MM.1S (cell line): ENCODE measurements at regions not wholly inside any gene's neighbourhood (a gene's known extent, or its start where the extent isn't known, plus 50 kb on each side); places are given as distances from the start of the nearest gene placed in this dataset.

ENCODE experiments used
- CTCF ChIP-seq: fragments of 300-600 bp; sonication (generic); IDR thresholded peaks from 2 replicates; pipeline ENCODE4 v1.5.1; 2016; ENCODE audit warnings: antibody characterized with exemption, low read length, mixed read lengths
- EZH2 ChIP-seq: fragments of 300-600 bp; sonication (generic); optimal IDR thresholded peaks from 2 replicates; pipeline ENCODE3; 2017; ENCODE audit warnings: low read depth, mild to moderate bottlenecking, antibody characterized with exemption, low read length, mixed read lengths
- EZH2phosphoT487 ChIP-seq: fragments of 300-600 bp; sonication (generic); IDR thresholded peaks from 2 replicates; pipeline ENCODE4 v1.6.1; 2018; ENCODE audit warnings: antibody characterized with exemption, low read length

- TF ChIP-seq EZH2phosphoT487 (no peak), CTCF (no peak), EZH2 (no peak)
These were observed 409.9 kb upstream of the SPTLC3 start for GRCh38 chr20:12598894-12599293.
